SW480 (cell line): ENCODE measurements at regions not wholly inside any gene's neighbourhood (a gene's known extent, or its start where the extent isn't known, plus 50 kb on each side); places are given as distances from the start of the nearest gene placed in this dataset.

ENCODE experiments used
- DNase-seq: peaks from one replicate; pipeline ENCODE4 v3.0.0-alpha.2; 2016; ENCODE audit warnings: low spot score

DNA sequence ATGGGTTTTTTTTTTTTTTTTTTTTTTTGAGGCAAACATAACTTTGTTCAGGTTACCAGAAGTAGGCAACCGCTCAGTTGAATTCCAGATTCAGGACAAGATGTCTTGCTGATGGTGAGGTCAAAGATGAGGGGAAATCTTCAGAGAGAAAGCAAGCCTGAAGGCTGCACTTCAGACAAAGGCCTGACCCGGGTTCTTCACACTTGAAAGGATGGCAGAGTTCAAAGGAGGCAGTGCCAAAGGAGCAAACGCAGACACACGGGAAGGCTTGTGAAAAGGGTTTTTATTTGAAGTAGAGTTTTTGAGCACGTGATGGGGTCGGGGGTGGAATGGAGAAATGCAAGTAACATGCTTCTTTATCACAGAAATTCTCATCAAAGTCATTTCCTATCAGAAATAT lies 960.2 kb upstream of the EEF2KMT start:
- DNase-seq: no peak

DNA sequence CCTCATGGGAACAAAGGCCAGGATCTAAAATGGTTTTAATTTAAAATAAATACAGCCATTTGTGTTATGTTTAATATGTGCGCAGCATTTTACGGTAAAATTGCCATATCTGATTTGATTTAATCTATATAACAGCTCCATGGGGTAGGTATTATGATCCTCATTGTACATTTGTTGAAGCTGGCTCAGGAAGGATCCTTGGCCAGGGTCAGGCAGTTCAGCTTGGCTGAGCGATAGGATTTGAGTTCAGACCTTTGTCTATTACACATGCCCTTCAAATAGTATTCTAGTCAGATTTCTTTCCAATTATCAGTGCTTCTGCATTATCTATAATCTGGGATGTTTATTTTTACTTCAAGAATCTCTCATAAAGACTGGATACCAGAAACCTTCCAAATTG lies 950.4 kb upstream of the EEF2KMT start:
- no peak for DNase-seq

- DNase-seq: no peak
Observed at GRCh38 chr16:6047325-6047724, 949.7 kb upstream of the EEF2KMT start.

GRCh38 chr16:6038941-6039645 lies 941.5 kb upstream of the EEF2KMT start:
- DNase-seq: no peak

GRCh38 chr16:6035161-6035560 lies 937.6 kb upstream of the EEF2KMT start:
- DNase-seq: no peak

GRCh38 chr16:6034511-6034910 lies 936.9 kb upstream of the EEF2KMT start:
- DNase-seq: no peak

DNA sequence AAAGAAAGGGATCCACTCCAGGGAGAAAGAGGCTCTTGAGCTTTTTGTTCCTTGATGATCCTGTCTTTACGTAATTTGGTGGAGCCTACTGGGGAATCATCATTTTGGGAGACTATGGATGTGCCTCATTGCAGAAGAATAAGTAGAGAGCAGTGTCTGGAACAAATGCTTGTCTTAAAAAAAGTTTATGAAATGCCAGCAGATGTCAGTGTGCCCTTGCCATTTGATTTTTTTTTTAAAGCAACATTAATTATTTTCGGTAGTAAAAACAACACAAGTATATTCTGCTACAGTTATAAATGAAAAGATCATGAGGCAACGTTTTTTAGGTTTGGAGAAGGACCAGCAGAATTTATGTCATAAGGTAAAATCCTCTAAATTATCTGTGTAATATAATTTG lies 934.8 kb upstream of the EEF2KMT start:
- DNase-seq: no peak

- no peak for DNase-seq
Observed at GRCh38 chr16:6031567-6031966, 934.0 kb upstream of the EEF2KMT start.

GRCh38 chr16:6031102-6031501 lies 933.5 kb upstream of the EEF2KMT start:
- DNase-seq: no peak

DNA sequence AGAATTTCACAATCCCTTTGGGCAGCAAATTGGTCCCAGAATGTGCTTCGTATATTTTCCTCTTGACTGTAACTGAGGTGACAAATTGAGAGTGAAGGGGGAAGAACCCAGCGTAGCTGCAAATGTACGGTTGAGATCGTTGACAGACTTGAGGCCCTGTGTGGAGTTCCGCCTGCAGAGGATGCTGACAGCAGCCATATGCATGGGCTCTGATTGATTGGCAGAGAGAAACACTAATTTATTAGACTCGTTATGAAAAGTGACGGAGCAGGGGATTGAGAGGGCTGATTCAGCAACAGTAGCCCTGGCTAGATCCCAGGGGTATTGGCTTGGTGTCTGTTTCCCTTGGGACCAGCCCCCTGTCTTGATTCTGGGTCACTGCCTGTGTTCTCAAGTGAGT lies 930.1 kb upstream of the EEF2KMT start:
- DNase-seq: no peak

DNA sequence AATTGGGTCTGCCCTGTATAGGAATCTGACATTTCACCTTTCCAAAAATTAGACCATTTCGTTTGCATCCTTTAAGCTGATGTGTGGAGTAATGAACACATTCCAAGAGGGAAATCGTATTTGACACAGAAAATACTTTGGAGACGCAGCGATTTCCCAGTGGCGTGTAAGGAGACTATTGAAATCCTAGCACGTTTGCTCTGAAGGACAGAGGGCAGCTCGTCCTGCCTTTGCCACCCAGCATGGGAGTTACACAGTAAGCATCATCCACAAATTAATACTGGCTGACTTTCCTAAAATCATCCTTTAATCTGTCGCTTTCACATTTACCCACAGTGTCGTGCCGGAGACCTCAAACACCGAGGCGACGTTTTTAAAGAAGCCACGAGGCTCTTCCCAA lies 925.9 kb upstream of the EEF2KMT start:
- DNase-seq: no peak

GRCh38 chr16:6021276-6021943 lies 923.8 kb upstream of the EEF2KMT start:
- DNase-seq: no peak

GRCh38 chr16:6020162-6020985 lies 922.8 kb upstream of the EEF2KMT start:
- no peak for DNase-seq

DNA sequence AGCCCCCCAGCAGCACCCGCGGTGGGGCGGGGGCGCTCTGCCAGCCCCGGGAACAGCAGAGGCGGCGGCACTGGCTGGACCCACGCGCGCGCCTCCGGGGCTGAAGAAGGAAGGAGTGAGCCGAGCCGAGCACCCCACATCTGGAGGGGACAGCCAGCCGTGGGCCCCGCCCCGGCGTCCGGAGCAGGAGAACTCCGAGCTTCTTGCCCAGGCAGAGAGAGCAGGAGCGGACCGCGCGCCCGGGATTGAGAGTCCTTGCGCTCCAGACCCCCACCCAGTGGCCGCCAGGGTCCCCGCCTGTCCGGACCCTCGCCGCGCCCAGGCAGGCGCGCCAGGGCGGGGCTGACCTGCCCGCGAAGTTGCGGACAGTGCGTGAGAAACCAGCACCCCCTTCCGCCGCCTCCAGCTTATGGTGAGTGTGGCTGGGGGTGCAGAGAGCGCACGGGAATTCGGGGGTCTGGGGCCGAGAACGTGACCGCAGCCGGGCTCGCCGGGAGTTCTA lies 921.9 kb upstream of the EEF2KMT start:
- no peak for DNase-seq

DNA sequence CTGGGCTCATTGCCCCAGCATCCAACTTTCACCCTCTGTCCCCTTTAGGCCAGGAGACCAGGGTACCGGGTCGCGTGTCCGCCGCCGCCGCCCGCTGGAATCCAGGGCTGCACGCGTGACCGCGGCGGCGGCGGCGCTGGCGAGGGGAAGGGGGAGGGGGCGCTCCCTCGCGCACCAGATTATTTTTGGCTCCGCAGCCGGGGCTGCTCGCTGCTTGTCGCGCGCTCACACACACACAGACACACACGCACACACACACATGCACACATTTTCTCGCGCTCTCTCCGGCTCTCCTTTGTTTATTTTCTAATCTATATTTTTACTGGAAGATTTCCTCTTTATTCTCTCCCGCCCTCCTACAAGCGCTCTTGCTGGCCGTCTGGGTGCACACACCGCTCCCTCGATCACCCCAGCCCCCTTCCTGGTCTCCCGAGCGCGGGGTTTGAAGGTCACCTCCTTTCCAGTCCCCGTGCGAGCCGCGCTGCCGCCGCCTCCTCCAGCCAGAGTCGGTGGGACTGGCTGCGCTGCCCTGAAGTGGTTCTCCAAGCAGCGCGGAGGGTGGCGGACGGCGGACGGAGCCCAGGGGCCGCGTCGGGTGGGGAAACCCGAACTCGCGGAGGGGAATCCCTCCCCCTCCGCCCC lies 921.4 kb upstream of the EEF2KMT start:
- no peak for DNase-seq

GRCh38 chr16:6016530-6017184 lies 919.1 kb upstream of the EEF2KMT start:
- peak; percentile 54 for DNase-seq

GRCh38 chr16:6012716-6013115 lies 915.1 kb upstream of the EEF2KMT start:
- DNase-seq: no peak

GRCh38 chr16:6009151-6009550 lies 911.6 kb upstream of the EEF2KMT start:
- DNase-seq: no peak

DNA sequence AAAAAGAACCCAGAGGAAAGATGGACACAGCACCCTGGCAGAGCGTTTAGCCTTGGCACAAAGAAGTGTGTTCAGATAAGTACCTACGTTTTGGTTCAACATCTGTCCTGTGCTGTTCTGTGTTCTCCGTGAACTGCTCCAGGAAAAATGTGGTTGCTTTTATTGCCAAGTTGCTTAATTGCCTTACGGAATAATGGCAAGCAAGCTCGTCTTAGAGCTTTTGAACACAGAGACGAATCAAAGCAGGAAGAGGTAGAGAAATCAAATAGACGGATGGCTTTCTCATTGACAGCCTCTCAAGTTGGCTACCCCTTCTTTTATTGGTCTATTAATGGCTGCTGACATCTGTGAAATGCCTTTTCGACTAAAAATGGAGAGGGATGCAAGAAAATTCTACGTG lies 911.1 kb upstream of the EEF2KMT start:
- no peak for DNase-seq

GRCh38 chr16:5993356-5993755 lies 895.8 kb upstream of the EEF2KMT start:
- DNase-seq: no peak

GRCh38 chr16:5982979-5983378 lies 885.4 kb upstream of the EEF2KMT start:
- DNase-seq: no peak
